ENCODE measurements at regions not wholly inside any gene's neighbourhood (a gene's known extent, or its start where the extent isn't known, plus 50 kb on each side); places are given as distances from the start of the nearest gene placed in this dataset.

DNA sequence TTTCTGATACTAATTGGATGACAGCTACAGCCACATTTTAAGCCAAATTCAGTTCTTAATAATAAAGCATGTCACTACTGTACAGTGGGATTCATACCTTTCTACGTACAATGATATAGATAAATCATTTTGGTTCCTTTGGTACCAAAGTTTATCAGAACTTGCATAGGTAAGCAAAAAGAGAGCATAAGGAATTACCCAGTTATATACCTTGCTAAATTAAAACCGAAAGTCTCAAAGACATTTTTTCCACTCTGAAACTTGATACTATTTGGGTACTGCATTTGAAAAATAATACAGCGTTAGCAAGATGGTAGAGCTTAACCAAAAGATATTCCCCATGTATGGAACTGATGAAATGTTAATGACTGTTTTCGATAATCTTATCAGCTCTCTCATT, 400.9 kb upstream of the ADGRL3 start:
- no peak overlapping the region for H3K9ac ChIP-seq (ENCODE audit: low read length)
- no peak overlapping the region for H2AFZ ChIP-seq (ENCODE audit: low read length)
- H3K4me3 ChIP-seq (ENCODE audit: low read length), result no peak overlapping the region
- no peaks in the 10 kb centered on the region for H3K9me2 ChIP-seq (replicated peaks; ENCODE audit: low read length)
- no peak overlapping the region for H3K4me2 ChIP-seq (ENCODE audit: low read length)
- H3K36me3 ChIP-seq (ENCODE audit: low read depth, low read length), result no peaks in the 10 kb centered on the region
- no peak overlapping the region for H3K27ac ChIP-seq (ENCODE audit: low read length)
- TF ChIP-seq CTCF (conservative IDR thresholded peaks at IDR 0.05; ENCODE audit: low read depth, low read length) (no peak), EZH2phosphoT487 (IDR thresholded peaks at IDR 0.05; ENCODE audit: borderline replicate concordance, low read length) (no peak), EZH2 (IDR thresholded peaks at IDR 0.05; ENCODE audit: low read length, unreplicated experiment) (no peak)
- no peaks in the 10 kb centered on the region for H3K9me3 ChIP-seq (ENCODE audit: low read length)
- CTCF ChIA-PET, result no interaction called here
- POLR2A ChIA-PET (ENCODE audit: unreplicated experiment), result no interaction called here
- ATAC-seq (no peak), DNase-seq (no peak)
- H3K27me3 ChIP-seq (ENCODE audit: low read length), result no peaks in the 10 kb centered on the region
- intact Hi-C loops (cut with micrococcal nuclease), result no loop called here
- H4K20me1 ChIP-seq (ENCODE audit: low read length), result no peaks in the 10 kb centered on the region
- H3K4me1 ChIP-seq (ENCODE audit: insufficient read depth, low read length), result no peaks in the 10 kb centered on the region
- H3F3A ChIP-seq (ENCODE audit: low read length, unreplicated experiment), result no peaks in the 10 kb centered on the region
- BruUV-seq (replicated peaks), result no TSS peak
- H3K79me2 ChIP-seq (ENCODE audit: low read length), result no peaks in the 10 kb centered on the region

GRCh38 chr4:60800701-60801100, 399.4 kb upstream of the ADGRL3 start:
- no peak overlapping the region for H3K4me2 ChIP-seq (ENCODE audit: low read length)
- no peak for ATAC-seq
- no peaks in the 10 kb centered on the region for H3K27me3 ChIP-seq (ENCODE audit: low read length)
- H3K27ac ChIP-seq (ENCODE audit: low read length), result no peak overlapping the region
- no peak overlapping the region for H3K9ac ChIP-seq (ENCODE audit: low read length)
- no peaks in the 10 kb centered on the region for H3K36me3 ChIP-seq (ENCODE audit: low read depth, low read length)
- no peak overlapping the region for H3K4me3 ChIP-seq (ENCODE audit: low read length)
- no peak for DNase-seq
- no peaks in the 10 kb centered on the region for H3K9me3 ChIP-seq (ENCODE audit: low read length)
- no peaks in the 10 kb centered on the region for H3K4me1 ChIP-seq (ENCODE audit: insufficient read depth, low read length)
- H3K79me2 ChIP-seq (ENCODE audit: low read length), result no peaks in the 10 kb centered on the region
- no peaks in the 10 kb centered on the region for H3F3A ChIP-seq (ENCODE audit: low read length, unreplicated experiment)
- H4K20me1 ChIP-seq (ENCODE audit: low read length), result no peaks in the 10 kb centered on the region
- POLR2A ChIA-PET (ENCODE audit: unreplicated experiment), result no interaction called here
- CTCF ChIA-PET, result no interaction called here
- intact Hi-C loops (cut with micrococcal nuclease), result loop anchor here (10.0 kb wide), 1 partner anchor 334 kb away; no protein-coding TSS in a partner anchor
- no peak for TF ChIP-seq EZH2 (IDR thresholded peaks at IDR 0.05; ENCODE audit: low read length, unreplicated experiment)
- TF ChIP-seq CTCF (conservative IDR thresholded peaks at IDR 0.05; ENCODE audit: low read depth, low read length), result no peak
- TF ChIP-seq EZH2phosphoT487 (IDR thresholded peaks at IDR 0.05; ENCODE audit: borderline replicate concordance, low read length), result no peak
- H2AFZ ChIP-seq (ENCODE audit: low read length), result no peak overlapping the region
- BruUV-seq (replicated peaks), result no TSS peak
- no peaks in the 10 kb centered on the region for H3K9me2 ChIP-seq (replicated peaks; ENCODE audit: low read length)

DNA sequence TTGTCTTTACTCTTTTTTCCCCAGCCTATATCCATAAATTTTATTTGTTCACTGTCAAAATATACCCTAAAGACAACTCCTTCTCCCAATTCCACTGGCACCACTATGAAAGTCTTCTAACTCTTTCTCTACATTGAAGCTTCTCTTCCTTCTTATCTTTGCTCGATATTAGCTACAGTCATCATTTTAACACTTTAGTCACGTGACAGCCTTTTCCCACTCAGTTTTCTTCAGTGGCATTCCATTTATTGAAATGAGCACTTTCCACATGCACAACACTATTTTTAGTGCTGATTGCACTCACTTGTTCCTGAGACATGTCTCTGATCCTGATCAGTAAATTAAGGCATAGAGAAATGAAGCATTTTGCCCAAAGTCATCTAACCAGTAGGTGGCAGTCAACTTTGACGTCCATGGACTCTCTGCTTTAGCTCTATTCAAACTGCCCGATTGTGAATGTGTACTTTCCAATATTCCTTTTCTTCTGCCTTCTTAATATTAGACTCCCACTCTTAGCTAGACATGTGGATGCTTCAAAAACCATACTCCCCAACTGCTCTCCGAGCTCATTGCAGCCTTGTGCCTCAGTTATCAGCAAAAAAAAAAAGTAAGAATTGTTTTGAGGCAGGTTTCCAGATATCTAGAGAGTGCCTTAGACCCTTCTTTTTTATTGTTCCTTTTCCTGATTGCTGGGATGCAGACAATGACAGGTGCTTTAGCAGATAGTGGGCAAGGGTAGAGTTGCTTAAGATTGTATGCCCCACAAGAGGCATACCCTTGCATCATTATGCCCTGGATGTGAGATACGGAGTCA, 394.4 kb upstream of the ADGRL3 start:
- 0 out of 2 replicates have a peak overlapping the region, but pooled peaks have one; percentile 10 for H3K4me2 ChIP-seq (ENCODE audit: low read length)
- H3K4me1 ChIP-seq (ENCODE audit: insufficient read depth, low read length), result no peaks in the 10 kb centered on the region
- no TSS peak for BruUV-seq (replicated peaks)
- intact Hi-C loops (cut with micrococcal nuclease), result loop anchor here (5.0 to 10.0 kb wide), 2 partner anchors 329 to 697 kb away; no protein-coding TSS in a partner anchor
- H3K9me3 ChIP-seq (ENCODE audit: low read length), result no peaks in the 10 kb centered on the region
- no peak overlapping the region for H3K27ac ChIP-seq (ENCODE audit: low read length)
- H3K4me3 ChIP-seq (ENCODE audit: low read length), result no peak overlapping the region
- no peaks in the 10 kb centered on the region for H3F3A ChIP-seq (ENCODE audit: low read length, unreplicated experiment)
- H3K79me2 ChIP-seq (ENCODE audit: low read length), result no peaks in the 10 kb centered on the region
- DNase-seq, result peak; percentile 78
- no peaks in the 10 kb centered on the region for H3K36me3 ChIP-seq (ENCODE audit: low read depth, low read length)
- no peak for TF ChIP-seq EZH2 (IDR thresholded peaks at IDR 0.05; ENCODE audit: low read length, unreplicated experiment)
- peak; percentile 95 for TF ChIP-seq CTCF (conservative IDR thresholded peaks at IDR 0.05; ENCODE audit: low read depth, low read length)
- peak; percentile 81 for ATAC-seq
- no peaks in the 10 kb centered on the region for H3K9me2 ChIP-seq (replicated peaks; ENCODE audit: low read length)
- no peaks in the 10 kb centered on the region for H4K20me1 ChIP-seq (ENCODE audit: low read length)
- CTCF ChIA-PET, result interaction anchor here (0.6 to 1.0 kb wide), 4 partner anchors 255 to 1360 kb away, joined by 3 to 7 read pairs (median 3); no protein-coding TSS in a partner anchor
- POLR2A ChIA-PET (ENCODE audit: unreplicated experiment), result interaction anchor here (0.6 kb wide), 1 partner anchor 171 kb away, joined by 3 read pairs; no protein-coding TSS in a partner anchor
- H3K27me3 ChIP-seq (ENCODE audit: low read length), result no peaks in the 10 kb centered on the region
- H3K9ac ChIP-seq (ENCODE audit: low read length), result no peak overlapping the region
- peak overlapping the region; percentile 44 for H2AFZ ChIP-seq (ENCODE audit: low read length)

Data from PC-3 (cell line).